Vagina (tissue), 2 donors: ENCODE measurements at regions not wholly inside any gene's neighbourhood (a gene's known extent, or its start where the extent isn't known, plus 50 kb on each side); places are given as distances from the start of the nearest gene placed in this dataset.

ENCODE experiments used
- DNase-seq, 2 donors: peaks; one replicate each; pipeline ENCODE4 v3.0.0-alpha.2; 2017; ENCODE audit errors: extremely low spot score in 2 of 2
- H3K27ac ChIP-seq: fragments of 200-600 bp; sonication (generic); one replicate; pipeline ENCODE4 v1.5.1; 2019
- H3K27me3 ChIP-seq: fragments of 200-600 bp; sonication (generic); one replicate; pipeline ENCODE4 v1.5.1; 2019
- H3K36me3 ChIP-seq, 2 donors: fragments of 200-600 bp; sonication (generic); one replicate each; pipeline ENCODE4 v1.5.1; 2017 to 2019
- H3K4me1 ChIP-seq: fragments of 200-600 bp; sonication (generic); one replicate; pipeline ENCODE4 v1.5.1; 2019
- H3K4me3 ChIP-seq, 2 donors: fragments of 200-600 bp; sonication (generic); 1 replicate in 1 of 2; 2 replicates in 1 of 2; pipeline ENCODE4 v1.5.1; 2016 to 2019
- H3K9me3 ChIP-seq: fragments of 200-600 bp; sonication (generic); one replicate; pipeline ENCODE4 v1.5.1; 2019
- POLR2A ChIP-seq, 2 donors: fragments of 450-650 bp; IDR thresholded peaks; one replicate each; pipeline ENCODE4 v1.6.1; 2017; ENCODE audit warnings: antibody characterized with exemption in 2 of 2, mild to moderate bottlenecking in 2 of 2, moderate library complexity in 2 of 2
- POLR2AphosphoS5 ChIP-seq, 2 donors: sonication (generic); formaldehyde crosslinking; IDR thresholded peaks; one replicate each; pipeline ENCODE4 v1.9.0; 2017; ENCODE audit warnings: antibody characterized with exemption in 2 of 2, mild to moderate bottlenecking in 2 of 2, low read depth in 1 of 2; ENCODE audit not compliant: insufficient read depth in 1 of 2
- intact Hi-C: fragments of 100-400 bp; cut with DNase I; formaldehyde crosslinking; loops from one replicate; pipeline ENCODE4 v1.15.1; 2023
- TF ChIP-seq, protein P1 (sequence below), 3 experiments: fragments of 450-650 bp in 2 of 3; fragments of 200-600 bp in 1 of 3; sonication (generic) in 1 of 3; IDR thresholded peaks; one replicate each; pipeline ENCODE4 v1.5.1; 2017 to 2019; ENCODE audit warnings: antibody characterized with exemption in 3 of 3, mild to moderate bottlenecking in 2 of 3, moderate library complexity in 2 of 3

DNA sequence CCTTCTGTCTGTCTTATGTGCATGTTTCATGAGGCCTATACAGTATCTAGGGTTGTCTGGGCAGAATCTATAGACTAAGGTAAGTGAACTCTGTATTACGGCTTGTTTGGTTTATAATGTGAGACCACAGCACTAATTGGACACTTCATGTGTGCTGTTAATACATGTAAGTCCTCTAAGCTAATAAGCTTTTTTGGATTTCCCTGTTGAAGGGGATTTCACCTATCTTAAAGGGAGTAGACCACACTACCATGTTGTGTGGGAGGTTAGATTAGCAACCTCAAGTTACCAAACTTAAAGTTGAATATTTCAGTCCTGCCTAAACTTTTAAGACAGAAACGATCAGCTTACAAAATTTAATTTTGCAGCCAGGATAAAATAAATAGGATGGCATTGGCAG, 189.8 kb upstream of the GOLIM4 start:
- TF ChIP-seq POLR2A (IDR thresholded peaks at IDR 0.05), result no peak
- no peak for TF ChIP-seq POLR2AphosphoS5 (IDR thresholded peaks at IDR 0.05; ENCODE audit: insufficient read depth in 1 of 2, low read depth in 1 of 2)
- TF ChIP-seq, protein P1, sequence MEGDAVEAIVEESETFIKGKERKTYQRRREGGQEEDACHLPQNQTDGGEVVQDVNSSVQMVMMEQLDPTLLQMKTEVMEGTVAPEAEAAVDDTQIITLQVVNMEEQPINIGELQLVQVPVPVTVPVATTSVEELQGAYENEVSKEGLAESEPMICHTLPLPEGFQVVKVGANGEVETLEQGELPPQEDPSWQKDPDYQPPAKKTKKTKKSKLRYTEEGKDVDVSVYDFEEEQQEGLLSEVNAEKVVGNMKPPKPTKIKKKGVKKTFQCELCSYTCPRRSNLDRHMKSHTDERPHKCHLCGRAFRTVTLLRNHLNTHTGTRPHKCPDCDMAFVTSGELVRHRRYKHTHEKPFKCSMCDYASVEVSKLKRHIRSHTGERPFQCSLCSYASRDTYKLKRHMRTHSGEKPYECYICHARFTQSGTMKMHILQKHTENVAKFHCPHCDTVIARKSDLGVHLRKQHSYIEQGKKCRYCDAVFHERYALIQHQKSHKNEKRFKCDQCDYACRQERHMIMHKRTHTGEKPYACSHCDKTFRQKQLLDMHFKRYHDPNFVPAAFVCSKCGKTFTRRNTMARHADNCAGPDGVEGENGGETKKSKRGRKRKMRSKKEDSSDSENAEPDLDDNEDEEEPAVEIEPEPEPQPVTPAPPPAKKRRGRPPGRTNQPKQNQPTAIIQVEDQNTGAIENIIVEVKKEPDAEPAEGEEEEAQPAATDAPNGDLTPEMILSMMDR (IDR thresholded peaks at IDR 0.05), result no peak
- no peaks in the 10 kb centered on the region for H3K27me3 ChIP-seq
- DNase-seq, result no peak
- no peaks in the 10 kb centered on the region for H3K36me3 ChIP-seq
- H3K9me3 ChIP-seq, result no peaks in the 10 kb centered on the region
- H3K4me3 ChIP-seq, result no peak overlapping the region
- intact Hi-C loops, result no loop called here
- no peaks in the 10 kb centered on the region for H3K4me1 ChIP-seq
- H3K27ac ChIP-seq, result no peak overlapping the region

DNA sequence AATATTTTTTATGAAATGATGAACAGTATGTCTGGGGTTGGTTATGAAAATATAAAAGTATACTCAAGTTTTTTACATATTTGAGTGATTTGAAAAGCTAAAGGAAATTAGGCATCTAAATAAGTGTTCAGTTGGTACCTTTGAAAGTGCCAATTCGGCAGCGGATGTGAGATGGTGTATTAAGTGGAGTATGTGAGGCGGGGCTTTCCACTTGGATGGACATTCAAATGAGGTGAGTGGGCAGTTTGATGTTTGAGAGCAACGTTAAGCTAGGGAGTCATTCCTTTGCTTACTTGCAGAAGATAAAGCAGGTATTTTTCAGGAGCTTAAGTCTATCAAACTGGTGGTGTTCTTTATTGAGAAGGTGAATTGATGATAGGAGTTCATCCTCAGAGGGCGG, 189.0 kb upstream of the GOLIM4 start:
- intact Hi-C loops, result no loop called here
- no peak overlapping the region for H3K4me3 ChIP-seq
- H3K9me3 ChIP-seq, result no peaks in the 10 kb centered on the region
- H3K36me3 ChIP-seq, result no peaks in the 10 kb centered on the region
- no peaks in the 10 kb centered on the region for H3K27me3 ChIP-seq
- H3K27ac ChIP-seq, result no peak overlapping the region
- no peak for TF ChIP-seq POLR2AphosphoS5 (IDR thresholded peaks at IDR 0.05; ENCODE audit: insufficient read depth in 1 of 2, low read depth in 1 of 2)
- TF ChIP-seq POLR2A (IDR thresholded peaks at IDR 0.05), result no peak
- TF ChIP-seq, protein P1 (IDR thresholded peaks at IDR 0.05), result no peak
- no peak for DNase-seq
- H3K4me1 ChIP-seq, result no peaks in the 10 kb centered on the region

DNA sequence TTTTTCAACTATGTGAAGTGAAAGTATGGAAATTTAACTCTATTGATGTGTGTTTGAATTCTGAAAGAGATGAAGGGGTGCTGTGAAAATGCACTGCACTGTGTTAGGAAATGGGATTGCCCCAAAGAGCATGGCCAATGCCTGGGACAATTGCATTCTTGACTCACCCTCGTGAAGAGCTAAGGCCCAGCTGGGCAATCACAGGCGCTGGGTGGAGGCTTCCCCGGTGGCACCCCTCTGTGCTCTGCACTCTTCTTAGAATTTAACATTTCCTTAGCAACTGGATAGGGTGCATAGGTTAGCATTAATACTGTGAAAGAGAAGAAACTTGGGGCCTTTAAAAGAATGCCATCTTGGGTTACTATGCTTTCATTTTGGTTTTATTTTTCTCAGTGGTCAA, 179.9 kb upstream of the GOLIM4 start:
- intact Hi-C loops, result no loop called here
- no peak for DNase-seq
- TF ChIP-seq POLR2AphosphoS5 (IDR thresholded peaks at IDR 0.05; ENCODE audit: insufficient read depth in 1 of 2, low read depth in 1 of 2) (no peak), POLR2A (IDR thresholded peaks at IDR 0.05) (no peak)
- TF ChIP-seq, protein P1 (IDR thresholded peaks at IDR 0.05), result no peak
- no peaks in the 10 kb centered on the region for H3K4me1 ChIP-seq
- H3K27ac ChIP-seq, result no peak overlapping the region
- H3K36me3 ChIP-seq, result no peaks in the 10 kb centered on the region
- H3K27me3 ChIP-seq, result no peaks in the 10 kb centered on the region
- H3K4me3 ChIP-seq, result no peak overlapping the region
- H3K9me3 ChIP-seq, result no peaks in the 10 kb centered on the region

DNA sequence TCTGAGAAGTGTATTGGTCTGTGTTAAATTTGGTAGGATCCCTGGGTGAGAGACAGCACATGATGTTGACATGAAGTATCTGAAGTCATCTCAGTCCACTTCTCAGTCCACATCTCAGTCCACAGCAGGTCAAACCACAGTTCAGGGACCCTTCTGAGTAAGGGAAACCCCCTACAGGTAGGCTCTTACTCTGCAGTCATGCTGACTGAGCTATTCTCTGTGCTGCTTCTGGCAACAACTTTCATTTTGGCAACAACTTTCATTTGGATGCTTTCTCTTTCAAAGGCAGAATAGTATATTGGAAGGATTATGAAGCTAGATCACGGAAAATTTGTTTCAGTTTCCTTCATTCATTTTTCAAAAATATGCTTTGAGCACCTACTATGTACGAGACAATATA, 178.2 kb upstream of the GOLIM4 start:
- Histone ChIP-seq H3K36me3 (no peaks in the 10 kb centered on the region), H3K9me3 (no peaks in the 10 kb centered on the region), H3K27me3 (no peaks in the 10 kb centered on the region), H3K4me1 (no peaks in the 10 kb centered on the region), H3K27ac (no peak overlapping the region), H3K4me3 (no peak overlapping the region)
- intact Hi-C loops, result no loop called here
- DNase-seq, result no peak
- TF ChIP-seq, protein P1 (IDR thresholded peaks at IDR 0.05), result no peak
- no peak for TF ChIP-seq POLR2AphosphoS5 (IDR thresholded peaks at IDR 0.05; ENCODE audit: insufficient read depth in 1 of 2, low read depth in 1 of 2)
- no peak for TF ChIP-seq POLR2A (IDR thresholded peaks at IDR 0.05)

DNA sequence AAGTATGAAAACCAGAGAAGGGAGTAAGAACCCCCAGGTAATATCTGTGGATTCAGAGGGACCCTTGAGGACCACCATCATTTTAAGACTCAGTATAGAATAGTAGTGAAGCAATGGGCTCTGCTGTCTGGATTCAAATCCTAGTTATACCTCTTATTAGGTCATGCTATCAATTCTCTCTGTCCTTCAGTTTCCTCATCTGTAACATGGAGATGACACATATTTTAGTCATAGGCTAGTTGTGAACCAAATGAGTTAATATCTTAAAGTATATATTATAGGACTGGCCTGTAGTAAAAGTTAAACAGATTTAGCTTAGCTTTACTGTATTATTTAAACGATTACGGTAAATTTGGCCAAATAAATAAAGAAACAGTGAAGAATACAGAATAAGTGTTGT, 177.3 kb upstream of the GOLIM4 start:
- no peaks in the 10 kb centered on the region for H3K4me1 ChIP-seq
- no peak overlapping the region for H3K27ac ChIP-seq
- H3K27me3 ChIP-seq, result no peaks in the 10 kb centered on the region
- no peak for DNase-seq
- TF ChIP-seq, protein P1 (IDR thresholded peaks at IDR 0.05), result no peak
- TF ChIP-seq POLR2AphosphoS5 (IDR thresholded peaks at IDR 0.05; ENCODE audit: insufficient read depth in 1 of 2, low read depth in 1 of 2) (no peak), POLR2A (IDR thresholded peaks at IDR 0.05) (no peak)
- no peak overlapping the region for H3K4me3 ChIP-seq
- no peaks in the 10 kb centered on the region for H3K9me3 ChIP-seq
- H3K36me3 ChIP-seq, result no peaks in the 10 kb centered on the region
- intact Hi-C loops, result no loop called here
